ENCODE measurements at regions not wholly inside any gene's neighbourhood (a gene's known extent, or its start where the extent isn't known, plus 50 kb on each side); places are given as distances from the start of the nearest gene placed in this dataset.

DNA sequence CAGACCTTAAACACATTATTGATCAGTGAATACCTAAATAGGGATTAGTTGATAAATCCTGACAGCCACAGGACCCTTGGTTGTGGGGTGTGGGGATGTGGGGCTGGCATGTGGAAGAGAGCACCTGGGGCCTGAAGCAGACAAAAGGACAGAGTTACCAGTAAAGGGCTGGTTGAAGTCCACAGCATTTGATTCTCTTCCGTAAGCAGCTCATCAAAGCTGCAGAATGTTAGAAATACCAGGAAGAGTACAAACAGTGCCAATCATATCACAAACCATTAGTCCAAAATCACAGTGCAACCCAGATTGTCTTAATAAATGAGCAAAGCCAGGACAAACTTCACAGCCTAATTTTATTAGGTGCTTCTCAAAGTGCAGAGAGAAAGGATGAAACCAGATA is 92.5 kb upstream of the KL start:
- no peak overlapping the region for H3K4me3 ChIP-seq (ENCODE audit: low read depth in 2 of 2, low read length in 2 of 2)
- H3K27me3 ChIP-seq (ENCODE audit: control insufficient read depth, insufficient read depth, low read length), result no peaks in the 10 kb centered on the region
- no peak overlapping the region for H3K27ac ChIP-seq (ENCODE audit: low read length)
- intact Hi-C loops (cut with micrococcal nuclease; ENCODE audit: unreplicated experiment) (no loop called here), in situ Hi-C loops (cut with HindIII; ENCODE audit: low pct_unique_long_range_greater_than_20kb, low sequenced_read_pairs) (no loop called here)
- ATAC-seq, result no peak
- BruUV-seq (replicated peaks), result no TSS peak
- TF ChIP-seq, protein P1, sequence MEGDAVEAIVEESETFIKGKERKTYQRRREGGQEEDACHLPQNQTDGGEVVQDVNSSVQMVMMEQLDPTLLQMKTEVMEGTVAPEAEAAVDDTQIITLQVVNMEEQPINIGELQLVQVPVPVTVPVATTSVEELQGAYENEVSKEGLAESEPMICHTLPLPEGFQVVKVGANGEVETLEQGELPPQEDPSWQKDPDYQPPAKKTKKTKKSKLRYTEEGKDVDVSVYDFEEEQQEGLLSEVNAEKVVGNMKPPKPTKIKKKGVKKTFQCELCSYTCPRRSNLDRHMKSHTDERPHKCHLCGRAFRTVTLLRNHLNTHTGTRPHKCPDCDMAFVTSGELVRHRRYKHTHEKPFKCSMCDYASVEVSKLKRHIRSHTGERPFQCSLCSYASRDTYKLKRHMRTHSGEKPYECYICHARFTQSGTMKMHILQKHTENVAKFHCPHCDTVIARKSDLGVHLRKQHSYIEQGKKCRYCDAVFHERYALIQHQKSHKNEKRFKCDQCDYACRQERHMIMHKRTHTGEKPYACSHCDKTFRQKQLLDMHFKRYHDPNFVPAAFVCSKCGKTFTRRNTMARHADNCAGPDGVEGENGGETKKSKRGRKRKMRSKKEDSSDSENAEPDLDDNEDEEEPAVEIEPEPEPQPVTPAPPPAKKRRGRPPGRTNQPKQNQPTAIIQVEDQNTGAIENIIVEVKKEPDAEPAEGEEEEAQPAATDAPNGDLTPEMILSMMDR (IDR thresholded peaks at IDR 0.05), result no peak
- TF ChIP-seq, protein P2, sequence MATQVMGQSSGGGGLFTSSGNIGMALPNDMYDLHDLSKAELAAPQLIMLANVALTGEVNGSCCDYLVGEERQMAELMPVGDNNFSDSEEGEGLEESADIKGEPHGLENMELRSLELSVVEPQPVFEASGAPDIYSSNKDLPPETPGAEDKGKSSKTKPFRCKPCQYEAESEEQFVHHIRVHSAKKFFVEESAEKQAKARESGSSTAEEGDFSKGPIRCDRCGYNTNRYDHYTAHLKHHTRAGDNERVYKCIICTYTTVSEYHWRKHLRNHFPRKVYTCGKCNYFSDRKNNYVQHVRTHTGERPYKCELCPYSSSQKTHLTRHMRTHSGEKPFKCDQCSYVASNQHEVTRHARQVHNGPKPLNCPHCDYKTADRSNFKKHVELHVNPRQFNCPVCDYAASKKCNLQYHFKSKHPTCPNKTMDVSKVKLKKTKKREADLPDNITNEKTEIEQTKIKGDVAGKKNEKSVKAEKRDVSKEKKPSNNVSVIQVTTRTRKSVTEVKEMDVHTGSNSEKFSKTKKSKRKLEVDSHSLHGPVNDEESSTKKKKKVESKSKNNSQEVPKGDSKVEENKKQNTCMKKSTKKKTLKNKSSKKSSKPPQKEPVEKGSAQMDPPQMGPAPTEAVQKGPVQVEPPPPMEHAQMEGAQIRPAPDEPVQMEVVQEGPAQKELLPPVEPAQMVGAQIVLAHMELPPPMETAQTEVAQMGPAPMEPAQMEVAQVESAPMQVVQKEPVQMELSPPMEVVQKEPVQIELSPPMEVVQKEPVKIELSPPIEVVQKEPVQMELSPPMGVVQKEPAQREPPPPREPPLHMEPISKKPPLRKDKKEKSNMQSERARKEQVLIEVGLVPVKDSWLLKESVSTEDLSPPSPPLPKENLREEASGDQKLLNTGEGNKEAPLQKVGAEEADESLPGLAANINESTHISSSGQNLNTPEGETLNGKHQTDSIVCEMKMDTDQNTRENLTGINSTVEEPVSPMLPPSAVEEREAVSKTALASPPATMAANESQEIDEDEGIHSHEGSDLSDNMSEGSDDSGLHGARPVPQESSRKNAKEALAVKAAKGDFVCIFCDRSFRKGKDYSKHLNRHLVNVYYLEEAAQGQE (IDR thresholded peaks at IDR 0.05; ENCODE audit: insufficient read depth in 1 of 2, low read depth in 2 of 2, low read length in 1 of 2), result no peak
- ChIA-PET POLR2A (no interaction called here), CTCF (interaction anchor here (0.6 kb wide), 1 partner anchor 152 kb away, joined by 5 read pairs; no protein-coding TSS in a partner anchor)
- H3K9me3 ChIP-seq (ENCODE audit: control insufficient read depth, insufficient read depth, low read depth, low read length), result no peaks in the 10 kb centered on the region
- H3K4me1 ChIP-seq (ENCODE audit: control insufficient read depth, insufficient read depth, low read length), result no peaks in the 10 kb centered on the region
- DNase-seq (ENCODE audit: low read depth, low spot score), result no peak
- no peaks in the 10 kb centered on the region for H3K36me3 ChIP-seq (ENCODE audit: control insufficient read depth, insufficient read depth, low read length)

DNA sequence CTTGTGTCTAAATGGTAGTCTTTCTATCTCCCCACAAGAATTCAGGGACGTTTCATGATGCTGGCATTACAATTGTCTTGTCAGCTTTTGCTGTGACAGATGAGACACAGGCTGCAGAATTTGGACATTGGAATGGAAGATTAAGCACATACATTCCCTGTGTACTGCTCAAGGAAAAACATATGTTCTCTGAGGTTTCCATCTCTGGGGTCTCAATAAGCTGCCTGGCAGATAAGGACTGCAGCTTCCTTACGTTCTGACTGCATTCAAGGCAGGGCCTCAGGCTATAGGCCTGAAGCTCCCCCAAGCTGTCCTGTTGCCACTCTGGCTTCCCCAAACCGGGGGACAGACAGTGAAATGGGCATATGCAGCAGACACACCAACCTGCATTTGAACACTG is 91.3 kb upstream of the KL start:
- H3K27me3 ChIP-seq (ENCODE audit: control insufficient read depth, insufficient read depth, low read length), result no peaks in the 10 kb centered on the region
- H3K4me3 ChIP-seq (ENCODE audit: low read depth in 2 of 2, low read length in 2 of 2), result no peak overlapping the region
- intact Hi-C loops (cut with micrococcal nuclease; ENCODE audit: unreplicated experiment), result no loop called here
- H3K27ac ChIP-seq (ENCODE audit: low read length), result no peak overlapping the region
- no peaks in the 10 kb centered on the region for H3K36me3 ChIP-seq (ENCODE audit: control insufficient read depth, insufficient read depth, low read length)
- DNase-seq (ENCODE audit: low read depth, low spot score) (no peak), ATAC-seq (no peak)
- H3K4me1 ChIP-seq (ENCODE audit: control insufficient read depth, insufficient read depth, low read length), result no peaks in the 10 kb centered on the region
- CTCF ChIA-PET, result no interaction called here
- POLR2A ChIA-PET, result interaction anchor here (0.6 kb wide), 1 partner anchor 42 kb away, joined by 10 read pairs; no protein-coding TSS in a partner anchor
- TF ChIP-seq TCF7L2 (IDR thresholded peaks at IDR 0.05; ENCODE audit: low read depth, low read length), result no peak
- TF ChIP-seq, protein P2 (IDR thresholded peaks at IDR 0.05; ENCODE audit: insufficient read depth in 1 of 2, low read depth in 2 of 2, low read length in 1 of 2), result no peak
- TF ChIP-seq SIN3A (IDR thresholded peaks at IDR 0.05; ENCODE audit: borderline replicate concordance, insufficient read depth, low read depth, low read length), result no peak
- TF ChIP-seq, protein P1 (IDR thresholded peaks at IDR 0.05), result no peak
- no peak for TF ChIP-seq POLR2AphosphoS5 (IDR thresholded peaks at IDR 0.05; ENCODE audit: low read depth, low read length)
- in situ Hi-C loops (cut with HindIII; ENCODE audit: low pct_unique_long_range_greater_than_20kb, low sequenced_read_pairs), result no loop called here
- BruUV-seq (replicated peaks), result no TSS peak
- no peaks in the 10 kb centered on the region for H3K9me3 ChIP-seq (ENCODE audit: control insufficient read depth, insufficient read depth, low read depth, low read length)

Measured in Panc1 (cell line).